MM.1S (cell line): ENCODE measurements at regions not wholly inside any gene's neighbourhood (a gene's known extent, or its start where the extent isn't known, plus 50 kb on each side); places are given as distances from the start of the nearest gene placed in this dataset.

Experiments used
- DNase-seq: peaks from one replicate; pipeline ENCODE4 v3.0.0-alpha.2; 2015
- H2AFZ ChIP-seq: fragments of 300-600 bp; sonication (generic); 2 replicates; pipeline ENCODE4 v1.6.0; 2016; ENCODE audit warnings: antibody characterized with exemption, low read length
- H3F3A ChIP-seq: fragments of 300-600 bp; sonication (generic); 2 replicates; pipeline ENCODE4 v1.6.1; 2016; ENCODE audit warnings: mild to moderate bottlenecking, antibody characterized with exemption, low read length, moderate library complexity, mixed read lengths; ENCODE audit not compliant: insufficient read depth
- H3K27ac ChIP-seq: fragments of 300-600 bp; sonication (generic); 2 replicates; pipeline ENCODE4 v1.5.1; 2016; ENCODE audit warnings: mild to moderate bottlenecking, low read length
- H3K27me3 ChIP-seq: fragments of 300-600 bp; sonication (generic); replicated peaks from 2 replicates; pipeline ENCODE4 v1.6.0; 2016; ENCODE audit warnings: low read length; ENCODE audit not compliant: insufficient read depth
- H3K36me3 ChIP-seq: fragments of 300-600 bp; sonication (generic); replicated peaks from 2 replicates; pipeline ENCODE4 v1.6.1; 2016; ENCODE audit warnings: mild to moderate bottlenecking, low read length, mixed read lengths; ENCODE audit not compliant: insufficient read depth
- H3K4me1 ChIP-seq: fragments of 300-600 bp; sonication (generic); 2 replicates; pipeline ENCODE4 v1.6.1; 2016; ENCODE audit warnings: low read length, mixed read lengths
- H3K4me2 ChIP-seq: fragments of 300-600 bp; sonication (generic); 2 replicates; pipeline ENCODE4 v1.6.0; 2016; ENCODE audit warnings: low read depth, low read length
- H3K4me3 ChIP-seq: fragments of 300-600 bp; sonication (generic); 2 replicates; pipeline ENCODE4 v1.5.1; 2016; ENCODE audit warnings: low read length, mixed read lengths
- H3K79me2 ChIP-seq: fragments of 300-600 bp; sonication (generic); 2 replicates; pipeline ENCODE4 v1.6.1; 2016; ENCODE audit warnings: mixed run types, low read length, mixed read lengths
- H3K9ac ChIP-seq: fragments of 300-600 bp; sonication (generic); 2 replicates; pipeline ENCODE4 v1.6.1; 2016; ENCODE audit warnings: low read length, mixed read lengths
- H3K9me2 ChIP-seq: fragments of 300-600 bp; sonication (generic); replicated peaks from 2 replicates; pipeline ENCODE4 v1.6.1; 2016; ENCODE audit warnings: mild to moderate bottlenecking, low read length, mixed read lengths; ENCODE audit not compliant: insufficient read depth
- H3K9me3 ChIP-seq: fragments of 300-600 bp; sonication (generic); replicated peaks from 2 replicates; pipeline ENCODE4 v1.6.1; 2016; ENCODE audit warnings: mild to moderate bottlenecking, low read length, mixed read lengths; ENCODE audit not compliant: insufficient read depth
- H4K20me1 ChIP-seq: fragments of 300-600 bp; sonication (generic); 2 replicates; pipeline ENCODE4 v1.6.1; 2016; ENCODE audit warnings: mild to moderate bottlenecking, low read length, moderate library complexity, mixed read lengths; ENCODE audit not compliant: insufficient read depth
- EZH2 ChIP-seq: fragments of 300-600 bp; sonication (generic); optimal IDR thresholded peaks from 2 replicates; pipeline ENCODE3; 2017; ENCODE audit warnings: low read depth, mild to moderate bottlenecking, antibody characterized with exemption, low read length, mixed read lengths
- EZH2phosphoT487 ChIP-seq: fragments of 300-600 bp; sonication (generic); IDR thresholded peaks from 2 replicates; pipeline ENCODE4 v1.6.1; 2018; ENCODE audit warnings: antibody characterized with exemption, low read length
- TF ChIP-seq, protein P1 (sequence below): fragments of 300-600 bp; sonication (generic); IDR thresholded peaks from 2 replicates; pipeline ENCODE4 v1.5.1; 2016; ENCODE audit warnings: antibody characterized with exemption, low read length, mixed read lengths

DNA sequence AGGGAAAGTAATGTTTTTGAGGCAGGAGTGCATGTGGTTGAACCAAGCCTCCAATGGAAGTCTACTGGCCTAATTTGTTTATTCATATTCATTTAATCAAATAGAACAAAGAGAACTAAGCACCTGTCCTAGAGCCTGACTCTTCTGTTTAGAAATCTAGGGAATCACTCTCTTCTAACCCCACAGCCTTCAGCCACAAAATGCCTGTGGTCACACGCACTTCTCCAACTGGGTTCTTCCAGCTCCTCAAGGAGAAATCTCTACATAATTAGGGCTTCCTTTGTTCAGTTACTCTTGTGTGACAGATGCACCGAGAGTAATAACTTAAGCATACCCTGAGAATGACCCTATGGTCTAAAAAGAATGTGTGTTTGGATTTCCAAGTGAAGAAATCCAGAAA is 133.7 kb upstream of the NAMPT start:
- no peaks in the 10 kb centered on the region for H3K79me2 ChIP-seq
- H3K4me3 ChIP-seq = no peak overlapping the region
- H3K4me1 ChIP-seq = no peaks in the 10 kb centered on the region
- no peaks in the 10 kb centered on the region for H3K9me3 ChIP-seq
- H3K27me3 ChIP-seq = no peaks in the 10 kb centered on the region
- TF ChIP-seq EZH2 = no peak
- no peak for TF ChIP-seq EZH2phosphoT487
- TF ChIP-seq, protein P1, sequence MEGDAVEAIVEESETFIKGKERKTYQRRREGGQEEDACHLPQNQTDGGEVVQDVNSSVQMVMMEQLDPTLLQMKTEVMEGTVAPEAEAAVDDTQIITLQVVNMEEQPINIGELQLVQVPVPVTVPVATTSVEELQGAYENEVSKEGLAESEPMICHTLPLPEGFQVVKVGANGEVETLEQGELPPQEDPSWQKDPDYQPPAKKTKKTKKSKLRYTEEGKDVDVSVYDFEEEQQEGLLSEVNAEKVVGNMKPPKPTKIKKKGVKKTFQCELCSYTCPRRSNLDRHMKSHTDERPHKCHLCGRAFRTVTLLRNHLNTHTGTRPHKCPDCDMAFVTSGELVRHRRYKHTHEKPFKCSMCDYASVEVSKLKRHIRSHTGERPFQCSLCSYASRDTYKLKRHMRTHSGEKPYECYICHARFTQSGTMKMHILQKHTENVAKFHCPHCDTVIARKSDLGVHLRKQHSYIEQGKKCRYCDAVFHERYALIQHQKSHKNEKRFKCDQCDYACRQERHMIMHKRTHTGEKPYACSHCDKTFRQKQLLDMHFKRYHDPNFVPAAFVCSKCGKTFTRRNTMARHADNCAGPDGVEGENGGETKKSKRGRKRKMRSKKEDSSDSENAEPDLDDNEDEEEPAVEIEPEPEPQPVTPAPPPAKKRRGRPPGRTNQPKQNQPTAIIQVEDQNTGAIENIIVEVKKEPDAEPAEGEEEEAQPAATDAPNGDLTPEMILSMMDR = no peak
- no peak overlapping the region for H3K27ac ChIP-seq
- no peaks in the 10 kb centered on the region for H3F3A ChIP-seq
- no peak overlapping the region for H2AFZ ChIP-seq
- no peak overlapping the region for H3K9ac ChIP-seq
- H3K36me3 ChIP-seq = no peaks in the 10 kb centered on the region
- no peaks in the 10 kb centered on the region for H4K20me1 ChIP-seq
- no peak for DNase-seq
- no peaks in the 10 kb centered on the region for H3K9me2 ChIP-seq
- no peak overlapping the region for H3K4me2 ChIP-seq

DNA sequence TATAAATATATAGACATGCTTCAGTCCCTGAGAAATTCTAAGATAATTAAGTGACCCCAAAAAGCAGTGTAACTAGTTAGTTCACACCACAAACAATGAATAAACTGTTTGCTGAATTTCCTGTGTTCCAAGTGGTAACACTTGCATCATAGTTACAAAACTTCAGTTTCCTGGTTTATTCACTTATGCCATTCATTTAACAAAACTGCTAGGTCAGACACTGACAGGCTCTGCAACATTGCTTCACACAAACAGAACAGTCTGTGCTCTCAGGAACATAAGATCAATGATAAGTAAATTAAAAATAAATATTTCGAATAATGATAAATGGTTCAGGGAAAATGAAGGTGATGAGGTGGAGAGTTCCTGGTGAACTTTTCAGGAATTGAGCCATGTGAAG is 133.3 kb upstream of the NAMPT start:
- no peak for DNase-seq
- H3K27me3 ChIP-seq = no peaks in the 10 kb centered on the region
- TF ChIP-seq, protein P1 = no peak
- no peak for TF ChIP-seq EZH2phosphoT487

DNA sequence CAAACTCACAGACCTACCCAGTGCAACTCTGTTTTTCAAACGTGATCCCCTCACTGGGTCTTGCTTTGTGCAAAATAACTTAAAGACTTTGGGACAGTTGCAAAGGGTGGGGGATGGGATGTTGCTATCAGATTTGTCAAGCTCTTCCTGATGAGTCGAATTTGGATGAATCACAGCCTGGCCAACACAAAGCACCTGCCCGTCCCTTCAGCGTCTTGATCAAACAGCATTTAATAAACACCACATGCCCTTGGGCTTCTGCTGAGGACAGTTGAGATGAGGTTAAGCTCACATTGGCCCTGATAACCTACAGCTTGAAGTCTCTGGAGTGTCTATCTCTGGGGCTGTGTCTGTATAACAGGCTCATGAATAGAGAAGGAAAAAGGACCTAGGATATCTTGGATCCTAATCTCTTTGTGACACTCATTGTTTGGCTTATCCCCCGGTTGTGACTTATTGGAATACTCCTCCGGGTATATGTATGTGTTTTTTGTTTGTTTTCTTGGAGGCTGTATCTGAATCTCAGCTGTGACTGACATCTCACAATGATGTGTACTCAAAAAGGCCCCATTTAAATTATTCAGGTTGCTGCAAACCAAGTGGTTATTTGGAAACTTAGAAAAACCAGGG is 132.6 kb upstream of the NAMPT start:
- Histone ChIP-seq H3K4me2 (no peak overlapping the region), H3F3A (no peaks in the 10 kb centered on the region), H3K36me3 (no peaks in the 10 kb centered on the region), H3K27me3 (no peaks in the 10 kb centered on the region), H2AFZ (no peak overlapping the region), H3K4me1 (no peaks in the 10 kb centered on the region), H3K4me3 (no peak overlapping the region), H3K9me3 (no peaks in the 10 kb centered on the region), H3K27ac (no peak overlapping the region), H4K20me1 (no peaks in the 10 kb centered on the region), H3K9me2 (no peaks in the 10 kb centered on the region), H3K79me2 (no peaks in the 10 kb centered on the region), H3K9ac (no peak overlapping the region)
- DNase-seq = no peak
- no peak for TF ChIP-seq EZH2
- TF ChIP-seq, protein P1 = no peak
- no peak for TF ChIP-seq EZH2phosphoT487

More for the DNA sequence above, 133.3 kb upstream of the NAMPT start:
- Histone ChIP-seq H3K79me2 (no peaks in the 10 kb centered on the region), H3K4me1 (no peaks in the 10 kb centered on the region), H4K20me1 (no peaks in the 10 kb centered on the region), H3K4me2 (no peak overlapping the region), H3K36me3 (no peaks in the 10 kb centered on the region), H3K9ac (no peak overlapping the region), H3K9me3 (no peaks in the 10 kb centered on the region), H3K4me3 (no peak overlapping the region), H3K27ac (no peak overlapping the region), H3F3A (no peaks in the 10 kb centered on the region), H2AFZ (no peak overlapping the region), H3K9me2 (no peaks in the 10 kb centered on the region)
